ENCODE measurements at regions not wholly inside any gene's neighbourhood (a gene's known extent, or its start where the extent isn't known, plus 50 kb on each side); places are given as distances from the start of the nearest gene placed in this dataset.
"Not testable (repeated sequence)": the region's sequence is repeated elsewhere in the genome, so short reads cannot be mapped to it uniquely, and the experiment has no call there.

DNA sequence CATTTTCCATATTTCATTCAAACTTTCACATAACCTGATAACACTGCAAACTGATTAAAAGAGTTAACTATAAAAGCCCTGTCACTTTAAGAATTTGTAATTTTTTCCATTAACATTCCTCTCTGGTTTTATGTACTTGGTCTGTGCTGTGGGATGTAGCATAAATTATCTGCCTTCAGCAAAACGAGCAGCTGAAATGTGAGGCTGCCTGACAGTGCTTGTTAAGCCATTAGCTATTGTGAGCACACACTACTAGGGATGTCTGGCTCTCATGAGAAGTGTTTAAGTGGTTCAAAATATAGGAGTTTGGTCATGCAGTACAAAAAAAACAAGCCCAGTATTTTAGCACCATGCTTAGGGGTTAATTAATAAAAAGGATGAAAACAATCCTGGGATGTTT lies 63.0 kb downstream of the HOXA1 start:
- DNase-seq, result no peak

DNA sequence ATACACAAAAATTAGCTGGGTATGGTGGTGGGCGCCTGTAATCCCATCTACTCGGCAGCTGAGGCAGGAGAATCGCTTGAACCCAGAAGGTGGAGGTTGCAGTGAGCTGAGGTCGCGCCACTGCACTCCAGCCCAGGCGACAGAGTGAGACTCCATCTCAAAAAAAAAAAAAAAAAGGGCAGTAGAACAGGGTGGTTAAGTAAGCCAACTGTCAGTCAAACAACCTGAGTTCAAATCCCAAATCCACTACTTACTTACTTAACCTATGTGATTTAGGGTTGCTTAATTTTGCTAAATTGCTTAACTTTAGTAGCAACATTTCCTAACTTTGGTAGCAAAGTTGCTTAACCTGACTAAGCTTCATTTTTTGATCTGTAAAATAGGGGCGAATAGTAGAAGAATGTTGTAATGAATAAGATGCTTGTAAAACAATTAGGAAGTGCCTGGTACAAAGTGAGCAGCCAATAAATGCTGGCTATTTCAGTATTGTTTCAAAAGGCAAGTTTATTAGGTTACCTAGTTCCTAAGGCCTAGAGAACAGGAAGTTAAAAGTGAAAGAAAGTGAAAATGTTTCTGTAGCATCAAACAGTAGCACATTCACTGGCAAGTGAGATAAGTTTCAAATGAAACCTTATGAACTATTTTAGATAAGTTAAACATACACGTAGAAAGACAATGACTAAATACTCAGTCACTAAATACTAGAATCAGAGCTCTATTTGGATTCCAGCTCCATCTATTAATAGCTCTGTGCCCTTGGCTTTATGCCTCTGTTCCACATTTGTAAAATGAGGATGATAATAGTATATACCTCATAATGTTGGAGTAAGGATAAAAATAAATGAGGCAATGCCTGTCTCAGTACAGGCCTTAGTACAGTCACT lies 64.3 kb downstream of the HOXA1 start:
- peak; percentile 26 for DNase-seq

DNA sequence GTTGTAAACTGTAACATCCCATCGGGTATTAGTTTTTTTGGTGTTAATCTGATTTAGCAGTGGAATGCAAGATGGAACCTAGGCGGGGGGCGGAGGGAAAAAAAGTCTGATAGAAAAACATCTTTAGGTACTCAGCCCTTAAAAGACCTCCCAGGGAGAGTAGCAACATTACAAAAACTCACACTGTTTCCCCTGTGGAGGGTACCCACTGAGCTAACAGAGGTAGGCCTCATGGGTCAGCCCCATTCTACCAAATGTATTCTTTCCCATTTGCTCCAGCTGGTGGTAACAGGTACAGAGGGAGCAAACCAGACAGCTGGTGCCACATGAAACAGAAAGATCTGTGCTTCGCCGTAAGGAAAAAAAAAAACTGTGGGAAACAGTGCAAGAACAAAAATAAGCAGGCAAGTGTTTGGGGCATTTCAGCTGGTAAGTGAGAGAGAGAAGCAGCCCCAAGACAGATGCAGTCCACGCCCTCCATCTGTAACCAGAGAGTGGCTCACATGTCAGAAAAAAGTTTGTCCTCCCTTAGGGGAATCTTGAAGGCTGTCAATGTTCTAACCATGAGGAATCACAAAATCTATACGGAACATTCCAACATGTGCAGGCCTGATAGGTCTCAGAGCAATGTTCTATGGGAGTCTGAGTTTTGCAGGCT lies 65.3 kb downstream of the HOXA1 start:
- no peak for DNase-seq

DNA sequence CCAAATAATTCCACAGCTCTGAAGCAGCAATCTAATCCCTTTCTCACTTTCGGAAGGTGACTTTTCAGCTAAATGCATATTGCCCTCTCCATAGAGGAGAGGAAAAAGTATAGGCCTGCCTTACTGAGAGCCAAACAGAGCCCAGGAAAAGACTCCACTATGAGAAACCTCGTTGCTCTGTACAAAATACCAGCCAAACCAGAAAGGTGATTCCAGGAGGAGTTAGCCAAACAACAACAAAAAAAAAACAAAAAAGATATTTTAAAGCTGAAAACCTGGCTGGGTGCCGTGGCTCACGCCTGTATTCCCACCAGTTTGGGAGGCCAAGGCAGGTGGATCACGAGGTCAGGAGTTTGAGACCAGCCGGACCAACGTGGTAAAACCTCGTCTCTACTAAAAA lies 70.5 kb downstream of the HOXA1 start:
- DNase-seq, result no peak

DNA sequence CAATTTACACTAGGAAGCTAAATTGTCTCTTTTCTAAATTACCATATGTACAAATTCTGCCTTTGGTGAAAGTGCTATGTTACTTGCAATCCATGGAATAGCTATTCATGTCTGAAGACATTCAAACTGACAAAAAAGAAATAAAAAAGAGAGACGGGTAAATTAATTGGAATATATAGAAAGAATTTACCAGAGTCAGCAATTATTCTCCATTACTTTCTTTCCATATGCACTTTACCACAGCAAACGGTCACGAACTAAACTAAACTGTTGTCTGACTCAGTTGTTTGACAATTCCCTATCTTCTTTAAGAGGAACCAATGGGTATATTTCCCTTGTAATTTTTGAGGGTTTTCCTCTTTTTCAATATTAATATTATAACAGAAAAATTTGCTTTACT lies 85.7 kb downstream of the HOXA1 start:
- no peak for DNase-seq

DNA sequence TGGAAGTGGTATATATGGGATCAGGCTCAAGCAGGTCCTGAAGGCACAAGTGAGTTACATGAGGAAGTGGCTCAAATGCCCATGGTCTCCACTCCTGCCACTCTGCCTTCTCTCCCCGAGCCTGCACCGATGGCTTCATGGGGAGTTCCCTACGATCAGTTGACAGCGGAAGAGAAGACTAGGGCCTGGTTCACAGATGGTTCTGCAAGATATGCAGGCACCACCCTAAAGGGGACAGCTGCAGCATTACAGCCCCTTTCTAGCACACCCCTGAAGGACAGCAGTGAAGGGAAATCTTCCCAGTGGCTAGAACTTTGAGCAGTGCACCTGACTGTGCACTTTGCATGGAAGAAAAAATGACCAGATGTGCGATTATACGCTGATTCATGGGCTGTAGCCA lies 95.3 kb downstream of the HOXA1 start:
- DNase-seq, result no peak

DNA sequence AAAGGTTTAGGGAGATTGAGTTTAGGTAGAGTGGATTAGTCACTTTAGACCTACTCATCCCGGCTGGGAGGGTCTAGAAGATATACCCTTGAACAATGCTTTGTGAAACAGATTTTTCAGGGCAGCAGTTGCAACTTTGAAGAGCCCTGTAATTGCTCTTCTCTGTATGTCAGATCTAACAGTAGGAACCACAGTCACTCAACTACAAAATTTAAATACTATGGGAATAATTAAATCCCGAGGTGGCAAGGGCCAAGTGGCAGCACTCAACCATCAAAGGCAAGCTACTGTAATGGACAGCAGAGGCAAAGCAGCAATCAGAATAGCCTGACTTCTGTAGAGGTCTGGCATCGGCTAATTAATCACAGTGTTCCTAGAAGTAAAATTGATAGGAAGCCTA lies 97.5 kb downstream of the HOXA1 start:
- DNase-seq, result not testable (repeated sequence)

DNA sequence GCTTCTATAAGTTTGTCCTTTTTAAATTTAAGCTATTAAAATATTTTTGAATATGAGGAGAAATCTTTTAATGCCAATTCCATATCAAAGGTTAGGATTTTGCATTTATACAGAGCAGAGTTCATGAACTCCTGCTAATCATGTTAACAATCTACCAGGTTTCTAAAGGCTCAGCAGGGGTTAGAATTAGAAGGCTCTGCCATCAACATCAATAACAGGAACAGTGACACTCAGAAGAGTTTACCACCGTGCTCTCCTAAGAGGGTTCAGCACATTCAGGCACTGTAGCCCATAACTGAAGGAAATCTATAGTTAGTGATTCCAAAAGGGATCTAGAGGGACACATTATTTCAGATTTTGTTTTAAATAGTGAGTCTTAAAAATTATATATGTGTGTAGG lies 100.1 kb downstream of the HOXA1 start:
- no peak for DNase-seq

DNA sequence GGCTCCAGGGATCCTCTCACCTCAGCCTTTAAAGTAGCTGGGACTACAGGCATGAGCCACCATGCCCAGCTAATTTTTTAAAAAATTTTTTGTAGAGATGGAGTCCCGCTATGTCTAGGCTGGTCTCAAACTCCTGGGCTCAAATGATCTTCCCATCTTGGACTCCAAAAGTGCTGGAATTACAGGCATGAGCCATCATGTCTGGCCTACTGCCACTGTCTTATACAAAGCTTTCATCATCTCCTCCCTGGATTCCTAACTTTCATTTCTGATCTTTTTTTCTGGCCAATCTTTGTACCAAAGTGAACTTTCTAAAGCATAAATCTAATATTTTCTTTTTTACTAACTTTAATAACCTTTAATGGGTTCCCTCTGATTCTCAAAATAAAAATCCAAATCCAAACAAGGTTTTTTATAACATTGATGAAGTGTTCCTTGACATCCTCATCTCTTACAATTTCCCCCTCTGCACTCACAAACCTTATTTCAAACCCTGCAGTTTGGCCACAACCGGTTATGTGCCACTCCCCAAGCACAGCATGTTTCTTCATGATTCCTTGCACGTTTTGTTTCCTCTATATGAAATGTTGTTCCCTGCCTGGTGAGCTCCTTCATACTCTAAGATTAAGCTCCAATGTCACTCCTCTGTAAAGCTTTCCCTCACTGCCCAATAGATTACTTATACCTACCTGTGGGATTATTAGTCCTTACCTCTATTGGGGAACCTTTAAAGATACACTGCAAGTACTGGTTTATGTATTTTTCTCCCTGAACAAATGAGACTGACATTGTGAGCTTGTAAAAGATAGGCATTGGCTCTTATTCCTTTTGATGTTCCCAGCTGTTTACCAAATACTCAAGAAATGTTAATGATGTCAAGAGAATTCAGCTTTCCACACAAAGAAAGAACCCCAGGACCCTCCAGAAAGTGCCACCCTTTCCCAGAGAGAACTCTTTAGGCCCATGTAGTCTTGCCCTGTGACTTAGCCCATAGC lies 101.7 kb downstream of the HOXA1 start:
- DNase-seq, result no peak

DNA sequence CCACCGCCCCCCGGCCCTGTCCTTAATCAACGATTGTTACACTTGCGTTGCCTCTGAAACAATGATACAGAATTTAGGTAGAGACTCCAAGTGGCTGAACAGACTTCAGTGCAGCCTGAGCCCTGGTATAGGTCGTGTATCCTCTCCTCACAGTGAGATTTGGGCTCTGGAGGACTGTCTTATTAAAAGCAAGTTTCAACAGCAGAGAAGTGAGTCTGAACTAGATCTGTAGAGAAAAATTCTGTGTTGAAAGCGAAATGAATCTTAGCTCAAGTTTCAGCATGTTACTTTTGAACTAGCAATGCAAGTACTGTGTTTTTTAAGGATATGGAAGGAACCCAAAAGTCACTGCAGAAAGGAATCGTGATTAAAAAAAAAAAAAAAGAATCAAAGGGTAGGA lies 103.1 kb downstream of the HOXA1 start:
- no peak for DNase-seq

DNA sequence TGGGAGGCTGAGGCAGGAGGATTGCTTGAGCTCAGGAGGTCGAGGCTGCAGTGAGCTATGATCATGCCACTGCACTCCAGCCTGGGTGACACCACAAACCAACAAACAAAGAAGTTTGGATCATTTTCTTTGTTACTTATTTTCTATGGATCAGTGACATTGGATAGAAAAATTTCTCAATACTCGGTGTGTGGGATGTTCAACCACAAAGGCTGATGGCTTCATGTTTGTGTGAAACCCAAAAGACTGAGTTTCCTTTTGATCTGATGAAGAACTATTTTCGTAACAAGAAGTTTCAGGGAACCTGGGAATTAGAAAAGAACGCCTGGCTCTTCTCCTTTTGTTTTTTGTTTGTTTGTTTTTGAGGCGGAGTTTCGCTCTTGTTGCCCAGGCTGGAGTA lies 104.0 kb downstream of the HOXA1 start:
- no peak for DNase-seq

DNA sequence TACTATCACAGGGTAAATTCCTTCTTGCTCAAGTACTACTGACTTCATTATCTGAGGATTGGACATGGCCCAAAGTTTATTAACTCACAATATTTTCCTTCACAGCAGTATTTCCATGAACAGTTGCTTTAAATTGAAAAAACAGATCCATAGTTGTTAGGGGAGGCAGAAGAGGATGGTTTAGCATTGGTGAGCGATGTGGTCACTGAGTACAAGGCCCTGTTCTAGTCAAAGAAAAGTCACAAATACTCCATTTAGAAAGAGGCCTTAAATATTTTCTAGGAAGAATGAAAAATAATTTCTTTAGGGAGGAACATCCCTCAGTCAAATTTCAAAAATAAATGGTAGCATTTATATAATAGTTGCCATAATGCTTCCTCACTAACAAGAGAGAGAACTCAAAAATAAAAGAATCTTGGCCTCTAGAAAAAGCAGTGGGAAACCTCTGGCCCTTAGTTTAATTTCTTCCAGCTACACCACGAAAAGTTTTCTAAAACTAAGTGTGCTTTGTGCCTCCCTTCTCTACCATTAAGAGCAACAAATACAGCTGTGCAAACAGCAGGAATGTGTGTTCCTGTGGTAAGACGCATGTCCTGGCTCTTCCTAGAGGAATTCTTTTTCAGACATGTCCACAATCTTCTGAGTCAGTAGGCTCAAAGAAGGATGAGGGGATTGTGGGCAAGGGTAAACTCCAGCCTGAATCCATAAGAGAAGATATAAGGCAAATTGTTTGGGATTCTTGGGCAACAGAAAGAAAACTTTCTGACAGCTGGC lies 105.7 kb downstream of the HOXA1 start:
- DNase-seq, result no peak

DNA sequence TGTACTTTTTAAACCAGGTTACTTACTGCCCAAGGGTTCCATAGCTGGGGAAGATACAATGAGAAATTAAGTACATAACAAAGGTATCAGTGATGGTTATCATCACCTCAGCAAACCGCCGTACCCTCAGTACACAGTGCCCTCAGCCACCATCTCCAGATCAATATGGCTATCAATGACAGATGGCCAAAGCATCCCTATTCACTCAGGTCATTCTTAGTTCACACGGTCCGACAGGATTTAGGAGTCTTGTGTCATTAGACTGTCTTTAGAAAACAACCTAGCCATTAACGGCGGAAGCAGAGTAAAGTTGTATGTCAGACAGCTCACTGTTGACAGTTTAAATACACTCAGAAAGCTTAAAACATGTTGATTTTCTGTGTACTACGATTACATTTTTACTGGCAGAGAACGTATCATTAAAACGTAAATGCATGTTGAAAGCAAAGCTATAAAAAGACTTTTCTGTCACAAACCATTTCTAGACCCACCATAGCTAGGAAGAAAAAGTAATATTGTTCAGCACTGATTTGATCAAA lies 106.9 kb downstream of the HOXA1 start:
- no peak for DNase-seq

DNA sequence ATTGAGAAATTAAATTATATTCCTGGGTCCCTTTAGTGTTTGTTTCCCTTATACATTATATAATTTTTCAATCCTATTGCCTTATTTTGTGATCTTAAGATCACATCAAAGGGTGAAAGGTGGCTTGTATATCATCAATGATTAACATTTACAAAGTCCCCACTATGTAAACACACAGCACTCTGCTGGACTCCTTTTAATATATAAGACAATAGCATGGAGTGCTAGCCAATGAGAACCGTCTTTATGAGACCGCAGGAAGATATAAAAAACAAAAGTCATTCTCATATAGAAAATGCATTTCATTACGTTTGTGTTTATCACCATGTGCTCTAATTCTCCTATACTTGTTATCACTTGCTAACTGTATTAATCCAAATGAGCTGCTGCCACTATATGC lies 108.5 kb downstream of the HOXA1 start:
- no peak for DNase-seq

DNA sequence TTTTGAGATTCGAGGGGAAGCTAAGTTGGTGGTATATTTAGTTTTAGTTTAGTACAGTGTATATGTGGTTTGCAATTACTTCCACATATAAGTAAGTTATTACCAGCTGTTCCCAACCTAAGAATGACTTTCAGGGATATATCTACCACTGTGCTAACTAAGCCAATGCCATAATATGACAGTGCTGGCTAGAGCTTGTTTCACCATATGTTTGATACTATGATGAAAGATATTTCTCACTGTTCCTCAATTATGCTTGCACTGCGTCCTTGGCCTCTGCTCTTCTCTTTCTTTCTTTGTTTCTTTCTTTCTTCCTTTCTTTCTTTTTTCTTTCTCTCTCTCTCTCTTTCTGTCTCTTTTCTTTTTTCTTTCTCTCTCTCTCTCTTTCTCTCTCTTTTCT lies 113.8 kb upstream of the SKAP2 start:
- DNase-seq, result no peak

DNA sequence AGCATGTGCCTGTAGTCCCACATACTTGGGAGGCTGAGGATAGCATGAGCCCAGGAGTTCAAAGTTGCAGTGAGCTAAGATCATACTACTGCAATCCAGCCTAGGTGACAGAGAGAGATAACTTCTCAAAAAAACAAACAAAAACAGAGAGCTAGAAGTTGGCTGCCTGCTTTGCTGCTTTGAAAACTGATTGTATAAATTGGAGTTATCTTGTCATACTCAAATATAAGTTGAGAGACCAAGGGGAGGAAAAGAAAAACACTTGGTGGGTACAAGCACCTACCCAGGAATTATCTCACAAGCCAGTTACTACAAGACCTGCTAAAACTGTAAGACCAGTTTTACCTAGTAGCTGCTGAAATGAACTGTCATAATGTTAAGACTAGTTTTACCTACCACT lies 112.5 kb upstream of the SKAP2 start:
- DNase-seq, result no peak

DNA sequence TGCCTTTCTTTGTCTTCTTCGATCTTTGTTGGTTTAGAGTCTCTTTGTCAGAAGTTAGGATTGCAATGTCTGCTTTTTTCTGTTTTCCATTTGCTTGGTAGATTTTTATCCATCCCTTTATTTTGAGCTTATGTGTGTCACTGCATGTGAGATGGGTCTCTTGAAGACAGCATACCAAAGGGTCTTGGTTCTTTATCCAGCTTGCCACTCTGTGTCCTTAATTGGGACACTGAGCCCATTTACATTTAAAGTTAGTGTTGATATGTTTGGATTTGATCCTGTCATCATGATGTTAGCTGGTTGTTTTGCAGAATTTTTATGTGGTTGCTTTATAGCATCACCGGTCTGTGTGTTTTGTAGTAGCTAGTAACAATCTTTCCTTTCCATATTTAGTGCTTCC lies 107.5 kb upstream of the SKAP2 start:
- DNase-seq, result not testable (repeated sequence)

DNA sequence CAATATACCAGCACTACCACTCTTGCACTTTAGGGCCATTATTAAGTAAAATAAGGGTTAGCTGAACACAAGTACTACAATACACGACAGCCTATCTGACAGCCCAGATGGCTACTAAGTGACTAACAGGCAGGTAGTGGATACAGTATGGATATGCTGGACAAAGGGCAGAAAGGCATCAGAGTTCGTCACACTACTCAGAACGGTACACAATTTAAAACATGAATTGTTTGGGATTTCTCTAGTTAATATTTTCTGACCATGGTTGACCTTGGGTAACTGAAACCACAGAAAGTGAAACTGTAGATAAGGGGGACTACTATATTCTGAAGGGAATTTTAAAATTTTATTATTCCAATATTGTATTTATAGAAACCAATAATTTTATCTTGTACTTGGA lies 101.3 kb upstream of the SKAP2 start:
- DNase-seq, result no peak

DNA sequence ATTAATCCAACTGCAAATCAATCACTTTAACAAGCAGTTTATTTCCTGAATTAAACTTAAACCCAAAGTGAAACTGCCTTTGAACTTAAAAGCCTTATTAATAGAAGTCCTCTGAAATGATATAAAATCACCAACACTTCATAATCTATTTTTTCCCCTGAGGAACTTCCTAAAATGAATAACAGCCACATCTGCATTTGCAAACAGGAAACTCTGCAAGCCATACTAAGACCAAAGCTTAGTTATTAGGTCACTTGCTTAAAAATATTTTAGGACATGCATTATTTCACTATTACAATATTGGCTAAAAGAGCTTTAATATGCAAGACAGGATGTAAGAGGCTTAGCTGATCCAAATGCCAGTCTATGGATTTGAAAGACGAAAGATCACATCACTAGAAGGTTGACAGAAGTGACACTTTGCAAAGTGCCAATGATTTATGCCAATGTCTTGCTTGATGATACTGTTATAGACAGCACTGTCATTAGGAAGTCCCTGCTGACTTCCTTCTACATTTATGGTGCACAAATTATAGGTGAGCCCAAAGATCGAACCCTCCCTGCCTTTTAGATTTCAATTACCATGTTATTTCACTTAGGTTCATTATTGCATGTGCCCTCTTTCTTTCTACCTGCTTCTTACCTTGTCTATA lies 99.9 kb upstream of the SKAP2 start:
- no peak for DNase-seq

DNA sequence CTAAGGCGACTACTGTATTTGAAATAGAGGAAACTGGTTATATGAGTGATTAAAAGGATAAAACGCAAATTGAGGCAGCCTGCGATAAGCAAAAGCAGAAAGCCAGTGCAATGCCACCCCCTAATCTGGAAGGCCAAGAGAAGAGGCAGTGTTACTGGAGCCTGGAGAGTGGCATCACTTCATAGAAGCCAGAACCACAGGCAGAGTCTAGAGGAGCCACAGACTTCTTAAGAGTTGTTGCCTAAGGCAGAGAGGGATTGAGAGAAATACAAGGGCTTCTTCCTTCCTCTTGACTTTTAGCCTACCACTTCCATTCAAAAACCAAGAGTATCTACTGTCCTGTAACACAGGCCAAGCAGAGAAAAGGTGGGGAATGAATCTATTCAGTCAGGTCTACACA lies 94.9 kb upstream of the SKAP2 start:
- DNase-seq, result no peak

DNA sequence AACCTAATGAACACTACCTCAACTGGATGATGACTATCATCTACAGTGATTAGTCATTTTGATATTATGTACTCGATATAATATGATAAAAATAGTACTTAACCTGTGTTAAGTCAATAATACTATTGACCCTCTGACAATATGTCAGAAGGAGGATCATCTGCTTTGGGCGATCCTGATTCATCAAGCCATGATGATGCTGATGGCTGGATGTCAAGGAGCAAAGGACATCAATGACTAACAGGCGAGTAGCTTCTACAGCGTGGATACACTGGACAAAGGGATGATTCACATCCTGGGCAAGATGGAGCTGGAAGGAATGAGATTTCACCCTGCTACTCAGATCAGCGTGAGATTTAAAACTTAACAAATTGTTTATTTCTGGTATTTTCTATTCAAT lies 94.4 kb upstream of the SKAP2 start:
- DNase-seq, result no peak

DNA sequence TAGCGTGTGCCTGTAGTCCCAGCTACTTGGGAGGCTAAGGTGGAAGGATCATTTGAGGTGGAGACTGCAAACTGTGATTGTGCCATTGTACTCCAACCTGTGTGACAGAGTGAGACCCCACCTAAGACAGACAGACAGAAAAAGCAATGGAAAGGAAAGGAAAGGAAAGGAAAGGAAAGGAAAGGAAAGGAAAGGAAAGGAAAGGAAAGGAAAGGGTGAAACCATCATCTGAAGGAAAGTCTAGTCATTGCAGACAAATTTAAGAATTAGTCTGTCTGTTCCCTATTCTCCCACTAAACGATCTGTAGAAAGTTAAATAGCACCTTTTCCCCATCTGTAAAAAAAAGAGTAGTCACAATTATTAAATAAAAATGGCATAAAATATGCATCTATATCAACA lies 91.1 kb upstream of the SKAP2 start:
- no peak for DNase-seq

All from CD4-positive, alpha-beta T cell treated with Interleukin-17A for 1 hour (primary cell).